AG04449 (cell line): ENCODE measurements at regions not wholly inside any gene's neighbourhood (a gene's known extent, or its start where the extent isn't known, plus 50 kb on each side); places are given as distances from the start of the nearest gene placed in this dataset.

Experiments used
- CTCF ChIA-PET: fragments of 350-600 bp; formaldehyde crosslinking; extraction: SDS; loops from one replicate; lab custom pipeline; 2021; ENCODE audit warnings: antibody characterized with exemption; lab: Yijun Ruan, JAX
- POLR2A ChIA-PET: fragments of 400-600, 350-600 bp; formaldehyde crosslinking; extraction: SDS; loops from one replicate; lab custom pipeline; 2020; ENCODE audit warnings: antibody characterized with exemption, inconsistent platforms; lab: Yijun Ruan, JAX
- DNase-seq: peaks from one replicate; pipeline ENCODE4 v3.0.0-alpha.2; 2010; ENCODE audit warnings: low read depth, low spot score
- H3K4me3 ChIP-seq: 2 replicates; pipeline ENCODE4 v1.5.1; 2011; ENCODE audit warnings: low read depth, mild to moderate bottlenecking, control low read depth, low read length
- TF ChIP-seq, protein P1 (sequence below): IDR thresholded peaks from one replicate; pipeline ENCODE4 v1.5.1; 2011; ENCODE audit warnings: mild to moderate bottlenecking, moderate library complexity, low read length, control low read depth, inconsistent platforms; ENCODE audit not compliant: insufficient read depth; ENCODE audit errors: missing control alignments

DNA sequence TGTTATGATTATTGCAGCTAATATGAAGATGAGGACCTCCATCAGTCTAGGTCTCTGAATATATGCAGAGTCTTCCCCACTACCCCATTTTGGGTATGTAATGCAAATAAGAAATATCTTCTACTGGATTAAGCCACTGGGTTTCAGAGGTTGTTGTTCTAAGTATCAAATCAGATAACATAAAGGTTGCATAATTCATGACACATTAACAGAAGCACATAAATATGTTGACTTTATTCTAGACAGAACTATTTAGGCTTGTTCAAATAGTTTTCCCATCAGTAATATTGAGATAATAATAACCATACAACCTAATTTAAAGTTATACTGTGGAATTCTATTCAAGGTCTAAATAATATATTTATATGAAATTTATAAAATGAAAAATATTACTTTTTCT is 157.1 kb downstream of the ETV1 start:
- ChIA-PET POLR2A (no interaction called here), CTCF (no interaction called here)
- DNase-seq, result no peak
- TF ChIP-seq, protein P1, sequence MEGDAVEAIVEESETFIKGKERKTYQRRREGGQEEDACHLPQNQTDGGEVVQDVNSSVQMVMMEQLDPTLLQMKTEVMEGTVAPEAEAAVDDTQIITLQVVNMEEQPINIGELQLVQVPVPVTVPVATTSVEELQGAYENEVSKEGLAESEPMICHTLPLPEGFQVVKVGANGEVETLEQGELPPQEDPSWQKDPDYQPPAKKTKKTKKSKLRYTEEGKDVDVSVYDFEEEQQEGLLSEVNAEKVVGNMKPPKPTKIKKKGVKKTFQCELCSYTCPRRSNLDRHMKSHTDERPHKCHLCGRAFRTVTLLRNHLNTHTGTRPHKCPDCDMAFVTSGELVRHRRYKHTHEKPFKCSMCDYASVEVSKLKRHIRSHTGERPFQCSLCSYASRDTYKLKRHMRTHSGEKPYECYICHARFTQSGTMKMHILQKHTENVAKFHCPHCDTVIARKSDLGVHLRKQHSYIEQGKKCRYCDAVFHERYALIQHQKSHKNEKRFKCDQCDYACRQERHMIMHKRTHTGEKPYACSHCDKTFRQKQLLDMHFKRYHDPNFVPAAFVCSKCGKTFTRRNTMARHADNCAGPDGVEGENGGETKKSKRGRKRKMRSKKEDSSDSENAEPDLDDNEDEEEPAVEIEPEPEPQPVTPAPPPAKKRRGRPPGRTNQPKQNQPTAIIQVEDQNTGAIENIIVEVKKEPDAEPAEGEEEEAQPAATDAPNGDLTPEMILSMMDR, result no peak
- no peak overlapping the region for H3K4me3 ChIP-seq

DNA sequence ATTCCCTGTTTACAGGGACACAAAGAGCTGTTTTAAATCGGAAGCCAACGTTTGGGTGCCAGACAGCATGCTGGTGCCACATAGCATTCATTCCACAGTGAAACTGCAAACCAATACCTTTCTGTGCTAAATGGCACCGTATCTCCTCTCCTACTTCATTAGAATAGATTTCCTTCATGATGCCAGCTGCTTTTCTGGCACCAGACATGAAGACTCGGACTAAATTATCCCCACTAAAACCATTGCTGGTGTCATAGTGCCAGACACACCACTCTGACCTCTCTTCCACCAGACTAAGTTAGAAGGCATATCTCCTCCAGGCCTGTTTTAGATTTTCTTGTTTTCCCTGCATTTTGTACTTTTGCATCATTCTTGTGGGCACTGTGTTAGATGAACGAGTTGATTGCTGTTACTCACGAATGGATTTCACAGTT is 155.1 kb downstream of the ETV1 start:
- POLR2A ChIA-PET, result no interaction called here
- H3K4me3 ChIP-seq, result no peak overlapping the region
- TF ChIP-seq, protein P1, result no peak
- no peak for DNase-seq
- CTCF ChIA-PET, result no interaction called here

DNA sequence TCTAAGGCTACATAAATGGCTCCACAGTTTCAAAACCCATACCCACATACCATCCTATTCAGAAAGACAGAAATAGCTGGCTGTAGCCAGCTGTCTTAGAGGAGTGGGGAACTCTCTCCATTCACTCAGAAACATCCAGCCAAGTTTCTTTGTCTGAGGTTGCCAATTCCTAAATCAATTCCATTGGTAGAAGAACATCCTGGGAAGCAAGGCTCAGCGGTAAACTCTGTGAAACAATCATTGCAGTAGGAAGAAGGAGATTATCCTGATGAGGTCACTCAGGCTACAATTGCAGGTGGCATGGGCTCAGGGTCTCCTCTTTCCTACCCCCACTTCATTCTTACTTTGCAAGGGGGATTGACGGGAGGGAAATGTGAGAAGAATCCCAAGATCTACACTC is 154.0 kb downstream of the ETV1 start:
- POLR2A ChIA-PET, result no interaction called here
- CTCF ChIA-PET, result no interaction called here
- H3K4me3 ChIP-seq, result no peak overlapping the region
- no peak for DNase-seq
- TF ChIP-seq, protein P1, result no peak

DNA sequence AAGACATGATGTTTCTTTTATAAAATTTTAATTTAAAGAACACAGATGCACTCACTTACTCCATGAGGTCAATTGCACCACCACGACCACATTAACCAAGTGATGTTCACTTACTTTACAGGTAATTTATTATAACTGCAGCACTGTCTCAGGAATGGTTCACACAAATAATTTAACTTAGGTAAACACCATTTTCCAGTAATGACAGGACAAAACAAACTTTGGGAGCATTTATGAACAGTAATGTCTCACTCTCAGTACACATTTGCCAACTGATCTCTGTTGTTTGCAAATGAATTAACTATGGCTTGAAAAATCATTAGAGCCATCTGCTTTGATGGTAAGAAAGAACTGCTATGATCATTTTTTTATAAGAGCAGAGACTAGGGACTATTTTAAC is 150.4 kb downstream of the ETV1 start:
- CTCF ChIA-PET, result no interaction called here
- H3K4me3 ChIP-seq, result no peak overlapping the region
- TF ChIP-seq, protein P1, result no peak
- DNase-seq, result no peak
- POLR2A ChIA-PET, result no interaction called here
